Kidney epithelial cell (primary cell): ENCODE measurements at regions not wholly inside any gene's neighbourhood (a gene's known extent, or its start where the extent isn't known, plus 50 kb on each side); places are given as distances from the start of the nearest gene placed in this dataset.

ENCODE experiments used
- DNase-seq: peaks from one replicate; pipeline ENCODE4 v3.0.0-alpha.2; 2010; ENCODE audit warnings: low read depth
- H3K27me3 ChIP-seq: 2 replicates; pipeline ENCODE4 v1.6.0; 2011; ENCODE audit warnings: low read length; ENCODE audit not compliant: control insufficient read depth, insufficient read depth
- H3K36me3 ChIP-seq: 2 replicates; pipeline ENCODE4 v1.5.1; 2011; ENCODE audit warnings: low read length; ENCODE audit not compliant: control insufficient read depth, insufficient read depth
- H3K4me3 ChIP-seq: 2 replicates; pipeline ENCODE4 v1.5.1; 2011; ENCODE audit warnings: low read depth, mild to moderate bottlenecking, control low read depth, low read length
- TF ChIP-seq, protein P1 (sequence below): IDR thresholded peaks from 2 replicates; pipeline ENCODE4 v1.5.1; 2011; ENCODE audit warnings: mild to moderate bottlenecking, moderate library complexity, low read length, control low read depth, inconsistent platforms; ENCODE audit not compliant: insufficient read depth, poor library complexity, severe bottlenecking

- DNase-seq = no peak
- Histone ChIP-seq H3K27me3 (no peaks in the 10 kb centered on the region), H3K36me3 (no peaks in the 10 kb centered on the region), H3K4me3 (no peak overlapping the region)
- TF ChIP-seq, protein P1, sequence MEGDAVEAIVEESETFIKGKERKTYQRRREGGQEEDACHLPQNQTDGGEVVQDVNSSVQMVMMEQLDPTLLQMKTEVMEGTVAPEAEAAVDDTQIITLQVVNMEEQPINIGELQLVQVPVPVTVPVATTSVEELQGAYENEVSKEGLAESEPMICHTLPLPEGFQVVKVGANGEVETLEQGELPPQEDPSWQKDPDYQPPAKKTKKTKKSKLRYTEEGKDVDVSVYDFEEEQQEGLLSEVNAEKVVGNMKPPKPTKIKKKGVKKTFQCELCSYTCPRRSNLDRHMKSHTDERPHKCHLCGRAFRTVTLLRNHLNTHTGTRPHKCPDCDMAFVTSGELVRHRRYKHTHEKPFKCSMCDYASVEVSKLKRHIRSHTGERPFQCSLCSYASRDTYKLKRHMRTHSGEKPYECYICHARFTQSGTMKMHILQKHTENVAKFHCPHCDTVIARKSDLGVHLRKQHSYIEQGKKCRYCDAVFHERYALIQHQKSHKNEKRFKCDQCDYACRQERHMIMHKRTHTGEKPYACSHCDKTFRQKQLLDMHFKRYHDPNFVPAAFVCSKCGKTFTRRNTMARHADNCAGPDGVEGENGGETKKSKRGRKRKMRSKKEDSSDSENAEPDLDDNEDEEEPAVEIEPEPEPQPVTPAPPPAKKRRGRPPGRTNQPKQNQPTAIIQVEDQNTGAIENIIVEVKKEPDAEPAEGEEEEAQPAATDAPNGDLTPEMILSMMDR = no peak
These were observed 177.2 kb upstream of the OR13F1 start for GRCh38 chr9:104326912-104327311.

DNA sequence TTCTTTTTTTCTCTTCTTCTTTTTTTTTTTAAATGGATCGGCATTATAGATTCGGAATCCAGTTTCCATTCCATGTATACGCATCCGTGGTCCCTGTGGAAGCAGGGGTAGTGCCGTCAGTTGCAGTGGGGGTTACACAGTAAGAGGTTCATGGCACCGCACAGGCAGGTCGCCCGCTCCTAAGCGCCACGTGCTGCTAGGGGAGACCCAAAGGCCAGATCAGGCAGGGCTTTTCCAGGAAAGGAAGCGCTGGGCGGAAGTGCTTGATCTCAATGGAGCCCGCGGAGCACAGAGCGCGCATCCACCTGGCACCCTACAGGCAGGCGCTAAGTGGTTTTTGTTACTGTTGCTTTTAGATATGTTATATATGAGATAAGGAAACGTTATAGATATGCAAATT, 174.8 kb upstream of the OR13F1 start:
- DNase-seq = no peak
- H3K4me3 ChIP-seq = no peak overlapping the region
- no peaks in the 10 kb centered on the region for H3K27me3 ChIP-seq
- no peaks in the 10 kb centered on the region for H3K36me3 ChIP-seq
- TF ChIP-seq, protein P1 = no peak

- H3K4me3 ChIP-seq = no peak overlapping the region
- TF ChIP-seq, protein P1 = no peak
- no peaks in the 10 kb centered on the region for H3K36me3 ChIP-seq
- no peaks in the 10 kb centered on the region for H3K27me3 ChIP-seq
- no peak for DNase-seq
These were observed 173.2 kb upstream of the OR13F1 start for GRCh38 chr9:104330841-104331240.

DNA sequence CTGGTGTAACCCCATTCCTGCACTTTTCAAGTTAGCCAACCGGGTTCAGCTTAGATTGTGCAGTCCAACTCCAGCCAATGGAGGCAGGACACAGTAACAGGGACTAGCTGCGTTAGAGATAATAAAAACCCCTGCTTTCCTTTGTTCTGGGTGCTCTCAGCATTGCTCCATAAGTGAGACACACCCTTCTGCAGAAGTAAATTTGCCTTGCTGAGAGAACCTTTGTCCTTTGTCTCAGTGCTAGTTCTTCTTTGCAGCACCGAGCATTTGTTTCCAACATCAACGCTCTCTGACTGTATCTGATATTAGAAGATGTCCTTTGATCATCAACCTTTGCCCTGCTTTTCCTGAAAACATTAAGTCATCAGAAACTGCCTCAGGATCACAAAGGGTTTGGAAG, 169.5 kb upstream of the OR13F1 start:
- no peak for DNase-seq
- no peaks in the 10 kb centered on the region for H3K27me3 ChIP-seq
- TF ChIP-seq, protein P1 = no peak

GRCh38 chr9:104339692-104340091, 164.4 kb upstream of the OR13F1 start:
- DNase-seq = no peak
- no peak overlapping the region for H3K4me3 ChIP-seq
- no peaks in the 10 kb centered on the region for H3K36me3 ChIP-seq
- H3K27me3 ChIP-seq = no peaks in the 10 kb centered on the region
- TF ChIP-seq, protein P1 = no peak

More for the DNA sequence above, 169.5 kb upstream of the OR13F1 start:
- Histone ChIP-seq H3K4me3 (no peak overlapping the region), H3K36me3 (no peaks in the 10 kb centered on the region)

- TF ChIP-seq, protein P1 = no peak
- DNase-seq = no peak
- no peaks in the 10 kb centered on the region for H3K27me3 ChIP-seq
- no peaks in the 10 kb centered on the region for H3K36me3 ChIP-seq
- no peak overlapping the region for H3K4me3 ChIP-seq
These were observed 161.5 kb upstream of the OR13F1 start for GRCh38 chr9:104342552-104342951.
